ENCODE measurements at regions not wholly inside any gene's neighbourhood (a gene's known extent, or its start where the extent isn't known, plus 50 kb on each side); places are given as distances from the start of the nearest gene placed in this dataset.

DNA sequence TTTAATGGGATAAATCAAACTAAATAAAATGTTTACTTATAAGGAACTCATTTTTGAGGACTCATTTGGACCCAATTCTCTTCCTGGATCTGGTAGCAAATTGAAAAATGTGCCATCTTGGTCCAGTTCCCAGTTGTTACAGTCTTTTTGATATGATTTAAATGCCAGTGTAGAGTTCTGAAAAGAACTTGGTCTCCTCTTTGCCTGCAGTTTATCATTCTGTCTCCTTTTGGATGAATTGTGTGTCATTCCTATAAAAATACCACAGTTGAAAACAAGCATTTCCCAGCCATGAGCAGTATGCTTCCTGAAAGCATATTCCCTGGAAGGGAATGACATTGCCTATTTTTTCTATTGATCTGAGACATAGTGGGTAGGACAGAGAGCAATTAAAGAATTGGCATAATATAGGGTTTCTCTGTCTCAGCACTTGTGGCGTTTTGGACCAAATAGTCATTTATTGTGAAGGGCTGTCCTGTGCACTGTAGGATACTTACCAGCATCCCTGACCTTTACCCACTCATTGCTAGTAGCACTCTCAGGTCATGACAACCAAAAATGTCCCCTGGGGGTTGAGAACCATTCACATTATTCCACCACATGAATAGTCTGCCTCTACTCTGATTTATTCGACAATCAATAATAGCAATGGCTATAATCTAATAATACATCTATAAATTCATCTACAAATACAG, 181.8 kb downstream of the NXNL2 start:
- H2AFZ ChIP-seq (replicated peaks; ENCODE audit: low read length, poor library complexity) = no peak overlapping the region
- dilution Hi-C loops (cut with HindIII; ENCODE audit: low sequenced_read_pairs, unreplicated experiment) = no loop called here
- no peaks in the 10 kb centered on the region for H3K79me1 ChIP-seq (ENCODE audit: low read depth in 1 of 2, low read length in 2 of 2)
- H3K9me1 ChIP-seq (ENCODE audit: insufficient read depth, low read length) = no peaks in the 10 kb centered on the region; the same call in 1 of the 2 replicates
- ATAC-seq (ENCODE audit: low read depth) (no peak), DNase-seq (no peak)
- H3K27ac ChIP-seq (ENCODE audit: insufficient read depth, low read length) = no peak overlapping the region
- H2BK120ac ChIP-seq (ENCODE audit: low read depth, low read length) = no peak overlapping the region
- no peaks in the 10 kb centered on the region for H4K20me1 ChIP-seq (ENCODE audit: insufficient read depth, low read length)
- H3K27me3 ChIP-seq (ENCODE audit: control insufficient read depth, insufficient read depth, low read length) = no peaks in the 10 kb centered on the region
- no peak overlapping the region for H2BK5ac ChIP-seq (ENCODE audit: low read depth, low read length, poor library complexity, severe bottlenecking)
- no peak overlapping the region for H3K9ac ChIP-seq (ENCODE audit: low read depth, low read length)
- in situ Hi-C loops (cut with MboI; ENCODE audit: low sequenced_read_pairs) = no loop called here
- H3K56ac ChIP-seq (ENCODE audit: extremely low read depth, insufficient read depth, low read length) = no peak overlapping the region
- no peak overlapping the region for H4K5ac ChIP-seq (ENCODE audit: low read depth, low read length)
- H3K14ac ChIP-seq (replicated peaks; ENCODE audit: low read depth, low read length) = no peak overlapping the region
- H3K4ac ChIP-seq (ENCODE audit: low read depth, low read length) = no peak overlapping the region
- no peak overlapping the region for H3K23ac ChIP-seq (ENCODE audit: low read depth, low read length)
- peaks cover 3% of the 10 kb centered on the region for H3K9me3 ChIP-seq (ENCODE audit: control insufficient read depth, insufficient read depth, low read length)
- no TSS peak for BruUV-seq (replicated peaks)
- H2AK9ac ChIP-seq (replicated peaks; ENCODE audit: low read depth, low read length, poor library complexity) = no peak overlapping the region
- POLR2A ChIA-PET (ENCODE audit: unreplicated experiment) = no interaction called here
- H3K36me3 ChIP-seq (ENCODE audit: control insufficient read depth, insufficient read depth, low read length) = no peaks in the 10 kb centered on the region
- H3K4me3 ChIP-seq (ENCODE audit: insufficient read depth, low read depth, low read length) = no peak overlapping the region
- no peak overlapping the region for H2AK5ac ChIP-seq (ENCODE audit: low read depth, low read length)
- no peak overlapping the region for H4K8ac ChIP-seq (ENCODE audit: low read depth in 2 of 2, low read length in 2 of 2)
- intact Hi-C loops (cut with micrococcal nuclease) = no loop called here
- H3K4me2 ChIP-seq (ENCODE audit: low read depth, low read length) = no peak overlapping the region
- no peak overlapping the region for H2BK20ac ChIP-seq (ENCODE audit: low read depth, low read length)
- no peak overlapping the region for H3K18ac ChIP-seq (ENCODE audit: low read depth, low read length)
- no CpG with 5 or more reads among the region's 2 CpGs for WGBS, 2 experiments (ENCODE audit: extremely low coverage in 2 of 2, insufficient read length in 1 of 2)
- no peaks in the 10 kb centered on the region for H3K4me1 ChIP-seq (ENCODE audit: control insufficient read depth, insufficient read depth, low read length)
- no peak overlapping the region for H2BK15ac ChIP-seq (ENCODE audit: low read depth, low read length)
- CTCF ChIA-PET = interaction anchor here (0.8 kb wide), 1 partner anchor 9 kb away, joined by 3 read pairs; no protein-coding TSS in a partner anchor
- no peak overlapping the region for H4K91ac ChIP-seq (ENCODE audit: insufficient read depth, low read depth, low read length)
- TF ChIP-seq, protein P1, sequence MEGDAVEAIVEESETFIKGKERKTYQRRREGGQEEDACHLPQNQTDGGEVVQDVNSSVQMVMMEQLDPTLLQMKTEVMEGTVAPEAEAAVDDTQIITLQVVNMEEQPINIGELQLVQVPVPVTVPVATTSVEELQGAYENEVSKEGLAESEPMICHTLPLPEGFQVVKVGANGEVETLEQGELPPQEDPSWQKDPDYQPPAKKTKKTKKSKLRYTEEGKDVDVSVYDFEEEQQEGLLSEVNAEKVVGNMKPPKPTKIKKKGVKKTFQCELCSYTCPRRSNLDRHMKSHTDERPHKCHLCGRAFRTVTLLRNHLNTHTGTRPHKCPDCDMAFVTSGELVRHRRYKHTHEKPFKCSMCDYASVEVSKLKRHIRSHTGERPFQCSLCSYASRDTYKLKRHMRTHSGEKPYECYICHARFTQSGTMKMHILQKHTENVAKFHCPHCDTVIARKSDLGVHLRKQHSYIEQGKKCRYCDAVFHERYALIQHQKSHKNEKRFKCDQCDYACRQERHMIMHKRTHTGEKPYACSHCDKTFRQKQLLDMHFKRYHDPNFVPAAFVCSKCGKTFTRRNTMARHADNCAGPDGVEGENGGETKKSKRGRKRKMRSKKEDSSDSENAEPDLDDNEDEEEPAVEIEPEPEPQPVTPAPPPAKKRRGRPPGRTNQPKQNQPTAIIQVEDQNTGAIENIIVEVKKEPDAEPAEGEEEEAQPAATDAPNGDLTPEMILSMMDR (conservative IDR thresholded peaks at IDR 0.05; ENCODE audit: low read depth, low read length) = no peak
- TF ChIP-seq FOS (IDR thresholded peaks at IDR 0.05; ENCODE audit: low read depth, low read length) = no peak
- TF ChIP-seq NFE2L2 (IDR thresholded peaks at IDR 0.05; ENCODE audit: low read depth, low read length) = no peak

Data from IMR-90 (cell line).